ENCODE measurements at regions not wholly inside any gene's neighbourhood (a gene's known extent, or its start where the extent isn't known, plus 50 kb on each side); places are given as distances from the start of the nearest gene placed in this dataset.
"Not testable (repeated sequence)": the region's sequence is repeated elsewhere in the genome, so short reads cannot be mapped to it uniquely, and the experiment has no call there.

GRCh38 chr2:181737302-181737701 lies 57.0 kb upstream of the NEUROD1 start:
- H3K4me1 ChIP-seq, result peaks cover 13% of the 10 kb centered on the region
- ATAC-seq; H3K9me3 ChIP-seq; H3K4me3 ChIP-seq; DNase-seq; H3K27ac ChIP-seq; H3K27me3 ChIP-seq; H3K36me3 ChIP-seq (replicated peaks in 1 of 2; ENCODE audit: insufficient read depth in 1 of 2, low read depth in 2 of 2): not testable (repeated sequence)
- intact Hi-C loops (cut with DNase I), result loop anchor here (5.0 kb wide), 1 partner anchor 335 kb away; no protein-coding TSS in a partner anchor
- 75 to 78% methylated on average over 5 of the region's 5 CpGs for whole genome bisulfite sequencing, 2 donors

GRCh38 chr2:181738074-181738473 lies 57.8 kb upstream of the NEUROD1 start:
- H3K27ac ChIP-seq, result no peak overlapping the region
- DNase-seq (peak in 2 of 4 donors; percentile 14 to 45), ATAC-seq (peak; percentile 38)
- H3K4me1 ChIP-seq, result peaks cover 15% of the 10 kb centered on the region
- intact Hi-C loops (cut with DNase I), result loop anchor here (5.0 kb wide), 1 partner anchor 334 kb away; no protein-coding TSS in a partner anchor
- no peak overlapping the region for H3K4me3 ChIP-seq
- H3K9me3 ChIP-seq, result no peaks in the 10 kb centered on the region
- no peaks in the 10 kb centered on the region for H3K27me3 ChIP-seq
- TF ChIP-seq, protein P1, sequence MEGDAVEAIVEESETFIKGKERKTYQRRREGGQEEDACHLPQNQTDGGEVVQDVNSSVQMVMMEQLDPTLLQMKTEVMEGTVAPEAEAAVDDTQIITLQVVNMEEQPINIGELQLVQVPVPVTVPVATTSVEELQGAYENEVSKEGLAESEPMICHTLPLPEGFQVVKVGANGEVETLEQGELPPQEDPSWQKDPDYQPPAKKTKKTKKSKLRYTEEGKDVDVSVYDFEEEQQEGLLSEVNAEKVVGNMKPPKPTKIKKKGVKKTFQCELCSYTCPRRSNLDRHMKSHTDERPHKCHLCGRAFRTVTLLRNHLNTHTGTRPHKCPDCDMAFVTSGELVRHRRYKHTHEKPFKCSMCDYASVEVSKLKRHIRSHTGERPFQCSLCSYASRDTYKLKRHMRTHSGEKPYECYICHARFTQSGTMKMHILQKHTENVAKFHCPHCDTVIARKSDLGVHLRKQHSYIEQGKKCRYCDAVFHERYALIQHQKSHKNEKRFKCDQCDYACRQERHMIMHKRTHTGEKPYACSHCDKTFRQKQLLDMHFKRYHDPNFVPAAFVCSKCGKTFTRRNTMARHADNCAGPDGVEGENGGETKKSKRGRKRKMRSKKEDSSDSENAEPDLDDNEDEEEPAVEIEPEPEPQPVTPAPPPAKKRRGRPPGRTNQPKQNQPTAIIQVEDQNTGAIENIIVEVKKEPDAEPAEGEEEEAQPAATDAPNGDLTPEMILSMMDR (IDR thresholded peaks at IDR 0.05), result peak; percentile 6 to 70 (median 43)
- no peak for TF ChIP-seq POLR2A (IDR thresholded peaks at IDR 0.05)
- WGBS, 2 donors, result 21 to 27% methylated on average over 2 of the region's 2 CpGs
- H3K36me3 ChIP-seq (replicated peaks in 1 of 2; ENCODE audit: insufficient read depth in 1 of 2, low read depth in 2 of 2), result no peaks in the 10 kb centered on the region

DNA sequence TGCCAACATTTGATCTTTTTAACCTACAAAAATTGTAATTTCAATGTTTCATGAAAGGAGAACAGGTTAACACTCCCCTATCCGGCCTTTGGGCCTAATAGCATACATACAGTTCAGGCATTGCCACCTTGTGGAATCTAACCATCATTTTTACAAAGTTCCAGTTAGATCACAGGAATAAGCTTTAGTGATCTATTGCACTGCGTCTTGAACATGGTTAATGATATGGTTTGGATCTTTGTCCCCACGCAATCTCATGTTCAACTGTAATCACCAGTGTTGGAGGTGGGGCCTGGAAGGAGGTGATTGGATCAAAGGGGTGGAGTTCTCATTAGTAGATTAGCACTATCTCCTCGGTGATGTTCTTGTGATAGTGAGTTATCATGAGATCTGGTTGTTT lies 58.2 kb upstream of the NEUROD1 start:
- H3K4me3 ChIP-seq, result no peak overlapping the region
- H3K9me3 ChIP-seq, result no peaks in the 10 kb centered on the region
- 59 to 65% methylated on average over 4 of the region's 4 CpGs for WGBS, 2 donors
- no peaks in the 10 kb centered on the region for H3K36me3 ChIP-seq (replicated peaks in 1 of 2; ENCODE audit: insufficient read depth in 1 of 2, low read depth in 2 of 2)
- no peak overlapping the region for H3K27ac ChIP-seq
- DNase-seq (no peak), ATAC-seq (no peak)
- H3K27me3 ChIP-seq, result no peaks in the 10 kb centered on the region
- intact Hi-C loops (cut with DNase I), result loop anchor here (5.0 kb wide), 1 partner anchor 334 kb away; no protein-coding TSS in a partner anchor
- peaks cover 20% of the 10 kb centered on the region for H3K4me1 ChIP-seq
- TF ChIP-seq, protein P1 (IDR thresholded peaks at IDR 0.05), result no peak
- no peak for TF ChIP-seq POLR2A (IDR thresholded peaks at IDR 0.05)

DNA sequence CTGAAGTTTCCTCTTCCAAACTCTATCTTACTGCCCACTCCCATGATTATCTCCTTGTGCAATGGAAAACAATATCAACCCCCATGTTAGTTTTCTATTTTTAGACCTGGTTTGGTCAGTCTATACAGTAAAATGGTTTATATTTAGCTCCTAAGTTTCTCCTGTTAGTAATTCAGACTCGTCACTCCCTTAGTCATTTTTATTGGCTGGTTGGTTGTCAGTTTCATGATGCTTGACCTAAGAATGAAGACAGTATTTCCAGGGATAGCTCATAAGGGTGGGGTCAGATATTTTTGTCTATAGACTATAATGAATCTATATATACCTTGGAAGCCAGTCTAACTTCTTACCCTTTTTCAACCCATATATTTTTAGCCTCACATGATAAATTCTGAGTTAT lies 61.4 kb upstream of the NEUROD1 start:
- ATAC-seq, result no peak
- Histone ChIP-seq H3K4me1 (peaks cover 27% of the 10 kb centered on the region), H3K27ac (peak overlapping the region in 1 of 4 donors; percentile 70), H3K36me3 (replicated peaks in 1 of 2; ENCODE audit: insufficient read depth in 1 of 2, low read depth in 2 of 2) (no peaks in the 10 kb centered on the region), H3K4me3 (no peak overlapping the region), H3K27me3 (no peaks in the 10 kb centered on the region), H3K9me3 (no peaks in the 10 kb centered on the region)
- intact Hi-C loops (cut with DNase I), result loop anchor here (10.0 kb wide), 1 partner anchor 153 kb away; the partner anchor contains the start of gene ITPRID2
- no peak for TF ChIP-seq POLR2A (IDR thresholded peaks at IDR 0.05)
- TF ChIP-seq, protein P1 (IDR thresholded peaks at IDR 0.05), result no peak
- DNase-seq, result no peak
- 33 to 36% methylated on average over 1 of the region's 1 CpG for WGBS, 2 donors

DNA sequence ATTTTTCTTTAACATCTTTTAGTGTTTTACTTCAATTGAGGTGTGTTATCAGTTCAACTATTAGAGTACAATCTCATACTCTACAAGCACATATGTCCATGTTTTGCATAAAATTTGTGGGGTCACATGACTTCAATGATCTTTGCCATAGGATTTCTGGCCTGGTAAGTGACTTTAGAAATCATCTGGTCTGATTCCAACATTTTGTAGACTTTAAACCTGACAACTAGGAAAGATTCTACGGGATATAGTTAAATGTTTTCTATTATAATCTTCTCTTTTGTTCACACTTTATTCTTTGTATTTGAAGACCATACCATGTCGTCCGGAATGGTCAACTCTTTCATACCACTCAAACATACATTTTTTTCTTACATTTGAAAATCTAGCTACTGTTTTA lies 62.0 kb upstream of the NEUROD1 start:
- TF ChIP-seq, protein P1 (IDR thresholded peaks at IDR 0.05), result no peak
- no peak for TF ChIP-seq POLR2A (IDR thresholded peaks at IDR 0.05)
- WGBS, 2 donors, result 17 to 19% methylated on average over 3 of the region's 3 CpGs
- peak overlapping the region in 3 of 4 donors; percentile 21 to 70 (median 41) for H3K27ac ChIP-seq

More for the DNA sequence above, 62.0 kb upstream of the NEUROD1 start:
- intact Hi-C loops (cut with DNase I), result loop anchor here (10.0 kb wide), 1 partner anchor 152 kb away; the partner anchor contains the start of gene ITPRID2
- Histone ChIP-seq H3K9me3 (no peaks in the 10 kb centered on the region), H3K27me3 (no peaks in the 10 kb centered on the region), H3K36me3 (replicated peaks in 1 of 2; ENCODE audit: insufficient read depth in 1 of 2, low read depth in 2 of 2) (no peaks in the 10 kb centered on the region), H3K4me3 (no peak overlapping the region), H3K4me1 (peaks cover 27% of the 10 kb centered on the region)
- ATAC-seq, result no peak
- DNase-seq, result no peak
